ENCODE measurements at regions not wholly inside any gene's neighbourhood (a gene's known extent, or its start where the extent isn't known, plus 50 kb on each side); places are given as distances from the start of the nearest gene placed in this dataset.

- Histone ChIP-seq H3K4me1 (no peaks in the 10 kb centered on the region), H3K4me3 (no peak overlapping the region), H3K36me3 (no peaks in the 10 kb centered on the region), H3K27me3 (no peaks in the 10 kb centered on the region), H3K9me3 (no peaks in the 10 kb centered on the region), H3K27ac (no peak overlapping the region)
- no peak for DNase-seq (ENCODE audit: low spot score in 2 of 2)
- intact Hi-C loops (cut with DNase I) = no loop called here
- no peak for TF ChIP-seq CTCF (IDR thresholded peaks at IDR 0.05)
These were observed 371.7 kb upstream of the KITLG start for GRCh38 chr12:88951860-88952561.

- Histone ChIP-seq H3K9me3 (no peaks in the 10 kb centered on the region), H3K27me3 (no peaks in the 10 kb centered on the region), H3K4me1 (no peaks in the 10 kb centered on the region), H3K4me3 (no peak overlapping the region), H3K36me3 (no peaks in the 10 kb centered on the region), H3K27ac (no peak overlapping the region)
- DNase-seq (ENCODE audit: low spot score in 2 of 2) = no peak
- TF ChIP-seq CTCF (IDR thresholded peaks at IDR 0.05) = no peak
- intact Hi-C loops (cut with DNase I) = no loop called here
These were observed 370.9 kb upstream of the KITLG start for GRCh38 chr12:88951177-88951576.

GRCh38 chr12:88947486-88948043, 367.3 kb upstream of the KITLG start:
- H3K36me3 ChIP-seq = no peaks in the 10 kb centered on the region
- intact Hi-C loops (cut with DNase I) = no loop called here
- no peak for TF ChIP-seq CTCF (IDR thresholded peaks at IDR 0.05)

GRCh38 chr12:88946372-88946997, 366.2 kb upstream of the KITLG start:
- no peaks in the 10 kb centered on the region for H3K36me3 ChIP-seq
- no peaks in the 10 kb centered on the region for H3K27me3 ChIP-seq
- no peaks in the 10 kb centered on the region for H3K4me1 ChIP-seq
- DNase-seq (ENCODE audit: low spot score in 2 of 2) = no peak
- TF ChIP-seq CTCF (IDR thresholded peaks at IDR 0.05) = no peak
- no peak overlapping the region for H3K4me3 ChIP-seq
- intact Hi-C loops (cut with DNase I) = no loop called here
- H3K27ac ChIP-seq = no peak overlapping the region
- no peaks in the 10 kb centered on the region for H3K9me3 ChIP-seq

More at GRCh38 chr12:88947486-88948043, 367.3 kb upstream of the KITLG start:
- DNase-seq (ENCODE audit: low spot score in 2 of 2) = no peak
- Histone ChIP-seq H3K27me3 (no peaks in the 10 kb centered on the region), H3K9me3 (no peaks in the 10 kb centered on the region), H3K4me1 (no peaks in the 10 kb centered on the region), H3K27ac (no peak overlapping the region), H3K4me3 (no peak overlapping the region)

GRCh38 chr12:88945051-88945732, 364.9 kb upstream of the KITLG start:
- no peak for DNase-seq (ENCODE audit: low spot score in 2 of 2)
- no peaks in the 10 kb centered on the region for H3K4me1 ChIP-seq
- H3K4me3 ChIP-seq = no peak overlapping the region
- no peaks in the 10 kb centered on the region for H3K27me3 ChIP-seq
- no peak for TF ChIP-seq CTCF (IDR thresholded peaks at IDR 0.05)
- H3K9me3 ChIP-seq = no peaks in the 10 kb centered on the region
- no peak overlapping the region for H3K27ac ChIP-seq
- no peaks in the 10 kb centered on the region for H3K36me3 ChIP-seq
- intact Hi-C loops (cut with DNase I) = no loop called here
